ENCODE measurements at regions not wholly inside any gene's neighbourhood (a gene's known extent, or its start where the extent isn't known, plus 50 kb on each side); places are given as distances from the start of the nearest gene placed in this dataset.
"Not testable (repeated sequence)": the region's sequence is repeated elsewhere in the genome, so short reads cannot be mapped to it uniquely, and the experiment has no call there.

- no peak for TF ChIP-seq CTCF (IDR thresholded peaks at IDR 0.05; ENCODE audit: insufficient read depth, low read length, severe bottlenecking)
- Histone ChIP-seq H3K36me3 (ENCODE audit: control insufficient read depth, insufficient read depth, low read length) (no peaks in the 10 kb centered on the region), H3K27me3 (ENCODE audit: control insufficient read depth, insufficient read depth, low read length) (no peaks in the 10 kb centered on the region), H3K4me3 (ENCODE audit: low read depth, low read length) (no peak overlapping the region)
- peak; percentile 80 for DNase-seq (ENCODE audit: low read depth)
- FAIRE-seq, result no peak
Measured at GRCh38 chrX:139332441-139332840, 198.1 kb upstream of the F9 start.

DNA sequence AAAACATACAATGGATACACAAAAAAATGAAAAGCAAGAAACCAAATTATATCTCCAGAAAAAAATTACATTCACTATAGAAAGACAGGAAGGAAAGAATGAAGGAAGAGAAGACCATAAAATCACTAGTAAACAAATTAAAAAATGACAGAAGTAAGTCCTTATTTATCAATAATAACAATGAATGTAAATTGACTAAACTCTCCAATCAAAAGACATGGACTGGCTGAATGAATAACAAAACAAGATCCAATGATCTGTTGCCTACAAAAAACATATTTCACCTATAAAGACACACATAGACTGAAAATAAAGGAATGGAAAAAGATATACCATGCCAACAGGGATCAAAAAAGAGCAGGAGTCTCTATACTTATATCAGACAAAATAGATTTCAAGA, 203.2 kb upstream of the F9 start:
- Histone ChIP-seq H3K4me3 (ENCODE audit: low read depth, low read length) (no peak overlapping the region), H3K27me3 (ENCODE audit: control insufficient read depth, insufficient read depth, low read length) (no peaks in the 10 kb centered on the region), H3K36me3 (ENCODE audit: control insufficient read depth, insufficient read depth, low read length) (no peaks in the 10 kb centered on the region)
- no peak for TF ChIP-seq CTCF (IDR thresholded peaks at IDR 0.05; ENCODE audit: insufficient read depth, low read length, severe bottlenecking)
- FAIRE-seq (no peak), DNase-seq (ENCODE audit: low read depth) (no peak)

DNA sequence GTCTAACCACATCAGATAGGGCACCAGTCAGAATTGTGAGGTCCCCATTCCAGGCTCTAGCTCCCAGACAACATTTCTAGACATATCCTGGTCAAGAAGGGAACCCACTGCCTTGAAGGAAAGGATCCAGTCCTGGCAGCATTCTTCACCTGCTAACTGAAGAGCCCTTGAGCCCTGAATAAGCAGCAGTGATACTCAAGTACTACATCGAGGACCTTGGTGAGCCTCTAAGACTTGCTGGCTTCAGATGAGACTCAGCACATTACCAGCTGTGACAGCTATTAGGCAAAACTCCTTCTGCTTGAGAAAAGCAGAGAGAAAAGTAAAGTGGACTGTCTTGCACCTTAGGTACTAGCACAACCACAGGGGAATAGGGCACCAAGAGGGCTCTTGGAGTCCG, 205.8 kb upstream of the F9 start:
- no peak for FAIRE-seq
- H3K36me3 ChIP-seq (ENCODE audit: control insufficient read depth, insufficient read depth, low read length), result no peaks in the 10 kb centered on the region

GRCh38 chrX:139320661-139321354, 209.7 kb upstream of the F9 start:
- not testable (repeated sequence) for H3K4me3 ChIP-seq (ENCODE audit: low read depth, low read length); H3K27me3 ChIP-seq (ENCODE audit: control insufficient read depth, insufficient read depth, low read length); H3K36me3 ChIP-seq (ENCODE audit: control insufficient read depth, insufficient read depth, low read length); FAIRE-seq; DNase-seq (ENCODE audit: low read depth)

More for the DNA sequence above, 205.8 kb upstream of the F9 start:
- Histone ChIP-seq H3K4me3 (ENCODE audit: low read depth, low read length) (no peak overlapping the region), H3K27me3 (ENCODE audit: control insufficient read depth, insufficient read depth, low read length) (no peaks in the 10 kb centered on the region)
- no peak for TF ChIP-seq CTCF (IDR thresholded peaks at IDR 0.05; ENCODE audit: insufficient read depth, low read length, severe bottlenecking)
- no peak for DNase-seq (ENCODE audit: low read depth)

DNA sequence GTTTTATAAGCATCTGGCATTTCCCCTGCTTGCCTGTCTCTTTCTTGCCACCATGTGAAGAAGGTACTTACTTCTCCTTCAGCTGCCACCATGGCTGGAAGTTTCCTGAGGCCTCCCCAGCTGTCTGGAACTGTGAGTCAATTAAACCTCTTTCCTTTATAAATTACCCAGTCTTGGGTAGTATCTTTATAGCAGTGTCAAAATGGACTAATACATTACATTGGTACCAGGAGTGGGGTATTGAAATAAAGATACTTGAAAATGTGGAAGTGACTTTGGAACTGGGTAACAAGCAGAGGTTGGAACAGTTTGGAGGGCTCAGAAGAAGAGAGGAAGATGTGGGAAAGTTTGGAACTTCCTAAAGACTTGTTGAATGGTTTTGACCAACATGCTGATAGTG, 223.9 kb upstream of the F9 start:
- H3K36me3 ChIP-seq (ENCODE audit: control insufficient read depth, insufficient read depth, low read length); FAIRE-seq; H3K27me3 ChIP-seq (ENCODE audit: control insufficient read depth, insufficient read depth, low read length); DNase-seq (ENCODE audit: low read depth); H3K4me3 ChIP-seq (ENCODE audit: low read depth, low read length): not testable (repeated sequence)

DNA sequence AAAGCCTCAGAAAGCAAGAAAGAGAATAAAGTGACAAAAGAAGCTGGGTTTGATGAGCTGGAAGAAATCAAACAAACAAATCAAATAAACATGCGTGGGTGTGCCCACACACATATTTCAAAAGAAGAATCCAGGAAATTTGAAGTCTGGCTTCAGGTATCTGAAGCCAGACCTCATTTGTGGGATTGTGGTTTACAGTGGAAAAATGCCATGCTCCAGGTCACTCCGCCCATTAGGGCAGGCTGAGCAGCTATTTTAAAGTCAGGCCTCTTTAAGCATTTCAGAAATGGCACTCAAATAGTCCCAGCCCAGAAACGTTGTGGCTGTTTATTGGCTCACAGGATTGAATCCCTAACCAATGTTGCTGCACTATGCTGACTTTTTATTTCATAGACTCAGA, 226.1 kb upstream of the F9 start:
- no peaks in the 10 kb centered on the region for H3K36me3 ChIP-seq (ENCODE audit: control insufficient read depth, insufficient read depth, low read length)
- FAIRE-seq (no peak), DNase-seq (ENCODE audit: low read depth) (no peak)
- no peak overlapping the region for H3K4me3 ChIP-seq (ENCODE audit: low read depth, low read length)
- H3K27me3 ChIP-seq (ENCODE audit: control insufficient read depth, insufficient read depth, low read length), result no peaks in the 10 kb centered on the region
- TF ChIP-seq CTCF (IDR thresholded peaks at IDR 0.05; ENCODE audit: insufficient read depth, low read length, severe bottlenecking), result no peak

DNA sequence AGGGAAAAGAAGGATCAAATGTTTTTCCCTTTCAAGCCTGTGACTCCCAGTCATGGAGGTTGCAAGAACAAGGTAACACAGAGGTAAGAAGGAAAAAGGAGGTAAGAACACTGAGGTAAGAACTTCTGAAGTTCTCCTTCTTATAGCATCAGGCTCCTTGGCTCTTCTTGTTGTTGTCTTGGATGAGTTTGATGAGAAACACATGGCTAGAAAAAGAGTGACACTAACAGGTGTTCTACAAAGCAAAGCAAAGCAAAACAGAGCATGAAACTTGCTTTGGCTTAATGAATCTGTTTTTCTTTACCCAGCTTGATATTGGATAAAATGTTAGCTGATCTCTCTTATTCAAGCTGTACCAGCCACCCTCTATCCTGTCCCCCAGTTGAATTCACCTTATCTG, 231.2 kb upstream of the F9 start:
- H3K27me3 ChIP-seq (ENCODE audit: control insufficient read depth, insufficient read depth, low read length), result no peaks in the 10 kb centered on the region
- FAIRE-seq, result no peak
- TF ChIP-seq CTCF (IDR thresholded peaks at IDR 0.05; ENCODE audit: insufficient read depth, low read length, severe bottlenecking), result no peak
- no peak overlapping the region for H3K4me3 ChIP-seq (ENCODE audit: low read depth, low read length)
- no peak for DNase-seq (ENCODE audit: low read depth)
- H3K36me3 ChIP-seq (ENCODE audit: control insufficient read depth, insufficient read depth, low read length), result no peaks in the 10 kb centered on the region

Measured in bronchial epithelial cell (primary cell).